Posterior vena cava (tissue), 2 donors: ENCODE measurements at regions not wholly inside any gene's neighbourhood (a gene's known extent, or its start where the extent isn't known, plus 50 kb on each side); places are given as distances from the start of the nearest gene placed in this dataset.

Experiments
- DNase-seq: peaks from one replicate; pipeline ENCODE4 v3.0.0-alpha.2; 2020; ENCODE audit warnings: low spot score
- intact Hi-C, 2 donors: fragments of 100-400 bp; cut with DNase I; formaldehyde crosslinking; loops; one replicate each; pipeline versions ENCODE4 v1.14.1 to v1.14.2; 2022 to 2023
- donor health status: DM: yes; HTN: yes; CAD: no.
- donor health status: DM: yes; HTN: yes; CAD: no.

- intact Hi-C loops: no loop called here
- DNase-seq: no peak
These were observed 86.5 kb upstream of the TMEM72 start for GRCh38 chr10:44824607-44825006.

GRCh38 chr10:44827431-44828006 is 83.6 kb upstream of the TMEM72 start:
- no peak for DNase-seq
- intact Hi-C loops: no loop called here

GRCh38 chr10:44828508-44829142 is 82.5 kb upstream of the TMEM72 start:
- intact Hi-C loops: no loop called here
- no peak for DNase-seq

- intact Hi-C loops: no loop called here
- DNase-seq: no peak
These were observed 81.7 kb upstream of the TMEM72 start for GRCh38 chr10:44829426-44829825.

DNA sequence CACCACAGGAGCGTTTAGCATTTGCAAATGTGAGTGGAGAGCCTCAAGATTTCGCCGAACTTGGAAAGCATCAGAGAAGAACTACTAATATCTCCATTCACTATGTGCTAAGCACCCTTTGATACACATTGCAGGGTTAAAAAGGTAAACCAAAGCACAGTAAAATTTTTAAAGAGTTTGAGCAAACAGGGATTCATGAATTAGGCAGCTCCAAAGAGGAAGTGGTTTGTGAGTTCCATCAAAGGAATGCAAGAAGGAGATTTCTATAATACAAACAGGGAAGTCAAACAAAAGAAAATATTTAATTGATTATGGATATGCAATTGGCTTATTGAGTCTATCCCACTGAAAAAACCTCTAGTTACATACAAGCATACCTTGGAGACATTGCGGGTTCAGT is 81.1 kb upstream of the TMEM72 start:
- DNase-seq: no peak
- intact Hi-C loops: no loop called here

GRCh38 chr10:44831581-44831980 is 79.6 kb upstream of the TMEM72 start:
- intact Hi-C loops: no loop called here
- no peak for DNase-seq

GRCh38 chr10:44832595-44833390 is 78.3 kb upstream of the TMEM72 start:
- DNase-seq: no peak

GRCh38 chr10:44834131-44834530 is 77.0 kb upstream of the TMEM72 start:
- intact Hi-C loops: no loop called here
- DNase-seq: no peak

More at GRCh38 chr10:44832595-44833390, 78.3 kb upstream of the TMEM72 start:
- intact Hi-C loops: no loop called here

GRCh38 chr10:44835300-44835699 is 75.8 kb upstream of the TMEM72 start:
- intact Hi-C loops: no loop called here
- no peak for DNase-seq

DNA sequence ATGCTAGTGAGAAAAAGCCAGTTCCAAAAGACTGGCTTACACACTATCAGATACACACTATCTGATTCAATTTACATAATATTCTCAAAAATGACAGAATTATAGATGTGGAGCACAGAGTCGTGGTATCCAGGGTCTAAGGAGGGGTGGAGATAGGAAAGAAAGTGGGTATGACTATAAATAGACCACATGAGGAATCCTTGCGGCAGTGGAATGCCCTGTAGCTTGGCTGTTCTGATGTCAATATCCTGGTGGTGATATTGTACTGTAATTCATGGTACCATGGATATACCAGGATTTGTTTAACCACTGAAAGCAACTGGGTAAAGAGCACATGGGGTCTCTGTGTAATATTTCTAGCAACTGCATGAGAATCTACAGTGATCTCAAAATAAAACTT is 67.7 kb upstream of the TMEM72 start:
- intact Hi-C loops: no loop called here
- DNase-seq: no peak

- DNase-seq: no peak
These were observed 65.6 kb upstream of the TMEM72 start for GRCh38 chr10:44845361-44846175.

GRCh38 chr10:44847110-44847509 is 64.0 kb upstream of the TMEM72 start:
- intact Hi-C loops: no loop called here
- no peak for DNase-seq

More at GRCh38 chr10:44845361-44846175, 65.6 kb upstream of the TMEM72 start:
- intact Hi-C loops: no loop called here

DNA sequence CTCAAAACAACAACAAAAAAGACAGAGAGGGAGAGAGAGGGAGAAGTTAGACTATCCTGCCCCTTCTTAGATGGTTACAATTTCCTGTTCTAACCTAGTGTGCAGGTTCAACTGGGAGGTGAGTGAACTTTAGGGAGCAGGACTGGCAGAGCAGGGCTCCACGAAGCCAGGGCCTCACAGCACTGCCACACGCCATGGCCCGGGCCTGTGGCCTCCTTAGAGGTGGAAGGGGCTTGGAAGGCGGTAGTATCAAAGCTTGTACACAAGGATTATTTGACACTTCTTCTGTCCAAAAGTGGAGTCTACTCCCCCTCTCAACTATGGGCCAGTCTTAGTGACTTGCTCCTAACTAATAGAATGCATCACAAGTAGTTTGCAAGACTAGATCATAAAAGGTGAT is 62.9 kb upstream of the TMEM72 start:
- intact Hi-C loops: no loop called here
- DNase-seq: no peak

- DNase-seq: no peak
- intact Hi-C loops: loop anchor here in 1 of 2 donors (10.0 kb wide), 2 partner anchors 275 to 1175 kb away; no protein-coding TSS in a partner anchor
These were observed 61.2 kb upstream of the TMEM72 start for GRCh38 chr10:44849936-44850335.

GRCh38 chr10:44850356-44850934 is 60.7 kb upstream of the TMEM72 start:
- intact Hi-C loops: loop anchor here in 1 of 2 donors (10.0 kb wide), 2 partner anchors 276 to 1176 kb away; no protein-coding TSS in a partner anchor
- no peak for DNase-seq

DNA sequence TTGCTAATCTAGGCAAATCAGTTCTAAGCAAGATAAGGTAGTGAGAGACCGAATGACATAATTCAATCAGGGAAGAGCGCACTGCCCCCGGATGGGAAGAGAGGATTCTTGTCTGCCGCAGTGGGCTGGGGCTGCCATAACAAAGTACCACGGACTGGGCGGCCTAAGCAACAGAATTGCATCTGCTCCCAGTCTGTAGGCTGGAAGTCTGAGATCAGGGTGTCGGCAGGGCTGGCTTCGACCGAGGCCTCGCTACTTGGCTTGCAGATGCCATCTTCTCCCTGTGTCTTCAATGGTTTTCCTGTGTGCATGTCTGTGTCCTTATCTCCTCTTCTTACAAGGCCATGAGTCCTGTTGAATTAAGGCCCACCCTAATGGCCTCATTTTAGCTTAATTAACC is 59.7 kb upstream of the TMEM72 start:
- intact Hi-C loops: loop anchor here in 1 of 2 donors (10.0 kb wide), 2 partner anchors 277 to 1177 kb away; no protein-coding TSS in a partner anchor
- DNase-seq: no peak

DNA sequence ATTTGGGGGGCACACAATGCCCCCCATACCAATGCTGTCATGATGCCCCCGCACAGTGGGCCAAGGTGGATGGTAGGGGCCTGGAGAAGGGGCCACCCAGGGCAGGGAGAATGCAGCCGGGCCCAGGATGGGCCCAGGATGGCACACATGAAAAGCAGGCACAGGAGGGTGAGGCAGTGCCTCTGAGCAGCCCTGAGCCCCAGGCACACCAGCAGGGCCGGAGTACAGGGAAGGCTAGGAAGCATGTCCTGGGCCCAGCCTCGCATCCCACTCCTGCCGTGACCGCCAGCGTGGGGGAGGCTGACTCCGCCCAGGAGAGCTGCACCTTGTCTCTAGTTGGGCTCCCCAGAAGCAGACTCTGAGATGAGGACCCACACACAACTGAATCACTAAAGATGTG is 59.3 kb upstream of the TMEM72 start:
- intact Hi-C loops: loop anchor here in 1 of 2 donors (10.0 kb wide), 2 partner anchors 277 to 1177 kb away; no protein-coding TSS in a partner anchor
- no peak for DNase-seq

DNA sequence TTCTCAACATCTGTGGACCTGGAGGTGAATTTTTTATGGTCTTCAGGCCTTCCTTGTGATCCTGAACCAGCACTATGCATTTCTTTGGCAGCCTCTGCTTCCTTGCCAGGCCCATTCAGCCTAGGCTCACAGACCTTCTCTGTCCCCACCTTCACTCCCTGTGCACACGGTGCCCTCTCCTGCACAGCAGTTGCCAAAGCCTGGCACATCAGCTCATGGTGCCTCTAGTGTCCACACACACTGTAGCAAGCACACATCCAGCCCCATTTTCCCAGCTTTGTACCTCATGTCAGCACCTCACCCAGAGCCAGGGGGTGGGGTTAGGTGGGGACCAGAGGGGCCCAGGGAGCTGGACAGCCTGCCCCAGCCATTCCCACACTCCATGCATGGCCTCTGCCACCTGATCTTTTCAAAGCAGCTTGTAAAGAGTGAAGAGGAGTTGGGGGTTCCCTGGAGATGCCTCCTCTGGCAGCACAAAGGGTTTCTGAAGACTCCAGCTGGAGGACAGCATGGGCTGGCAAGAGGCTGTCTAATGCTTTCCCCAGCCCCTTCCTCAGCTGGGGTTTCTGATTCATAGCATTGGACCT is 57.9 kb upstream of the TMEM72 start:
- intact Hi-C loops: loop anchor here in 1 of 2 donors (10.0 kb wide), 2 partner anchors 278 to 1178 kb away; no protein-coding TSS in a partner anchor
- DNase-seq: no peak

DNA sequence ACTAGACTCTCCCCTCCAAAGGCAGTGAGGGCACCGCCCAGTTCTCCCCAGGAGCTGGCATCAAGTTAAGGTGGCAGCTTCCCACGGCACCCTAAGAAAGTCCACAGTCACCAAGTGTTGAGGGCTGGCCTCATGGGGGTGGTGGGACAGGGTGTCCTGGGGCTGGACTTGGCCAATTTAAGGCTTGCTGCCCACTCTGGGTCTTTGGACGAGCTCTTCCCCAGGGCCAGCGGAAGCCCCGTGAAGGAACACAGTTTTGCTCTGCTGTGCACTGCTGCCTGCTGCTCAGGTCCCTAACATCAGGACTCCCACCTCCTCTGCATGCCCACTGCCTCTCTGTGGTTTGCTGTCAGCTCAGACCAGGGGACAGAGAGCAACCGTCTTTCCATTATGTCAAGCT is 57.3 kb upstream of the TMEM72 start:
- no peak for DNase-seq
- intact Hi-C loops: loop anchor here in 1 of 2 donors (10.0 kb wide), 2 partner anchors 279 to 1179 kb away; no protein-coding TSS in a partner anchor
